NCI-H510A (cell line): ENCODE measurements at regions not wholly inside any gene's neighbourhood (a gene's known extent, or its start where the extent isn't known, plus 50 kb on each side); places are given as distances from the start of the nearest gene placed in this dataset.
"Not testable (repeated sequence)": the region's sequence is repeated elsewhere in the genome, so short reads cannot be mapped to it uniquely, and the experiment has no call there.

ENCODE experiments used
- DNase-seq: peaks from one replicate; lab custom pipeline; 2025; lab: John Stamatoyannopoulos, UW

GRCh38 chr2:71958426-71958825 is 189.2 kb downstream of the CYP26B1 start:
- DNase-seq: not testable (repeated sequence)

GRCh38 chr2:71952572-71953188 is 195.0 kb downstream of the CYP26B1 start:
- DNase-seq: no peak

- no peak for DNase-seq
Observed at GRCh38 chr2:71951718-71952404, 195.8 kb downstream of the CYP26B1 start.

- no peak for DNase-seq
Observed at GRCh38 chr2:71951083-71951468, 196.6 kb downstream of the CYP26B1 start.

GRCh38 chr2:71950256-71951082 is 197.2 kb downstream of the CYP26B1 start:
- DNase-seq: no peak

GRCh38 chr2:71949537-71949798 is 198.2 kb downstream of the CYP26B1 start:
- DNase-seq: no peak

GRCh38 chr2:71948781-71949536 is 198.7 kb downstream of the CYP26B1 start:
- DNase-seq: no peak

- DNase-seq: no peak
Observed at GRCh38 chr2:71947809-71948208, 199.9 kb downstream of the CYP26B1 start.

GRCh38 chr2:71945603-71945959 is 202.1 kb downstream of the CYP26B1 start:
- DNase-seq: no peak

- no peak for DNase-seq
Observed at GRCh38 chr2:71944806-71945602, 202.7 kb downstream of the CYP26B1 start.

- DNase-seq: no peak
Observed at GRCh38 chr2:71944183-71944550, 203.5 kb downstream of the CYP26B1 start.

GRCh38 chr2:71943238-71944182 is 204.2 kb downstream of the CYP26B1 start:
- no peak for DNase-seq

GRCh38 chr2:71941726-71942525 is 205.7 kb downstream of the CYP26B1 start:
- no peak for DNase-seq

- no peak for DNase-seq
Observed at GRCh38 chr2:71940695-71941094, 207.0 kb downstream of the CYP26B1 start.

GRCh38 chr2:71939588-71940535 is 207.8 kb downstream of the CYP26B1 start:
- DNase-seq: no peak

- DNase-seq: no peak
Observed at GRCh38 chr2:71938659-71939587, 208.7 kb downstream of the CYP26B1 start.

GRCh38 chr2:71938108-71938507 is 209.6 kb downstream of the CYP26B1 start:
- no peak for DNase-seq

GRCh38 chr2:71937396-71937795 is 210.3 kb downstream of the CYP26B1 start:
- no peak for DNase-seq
